Choroid plexus epithelial cell (primary cell): ENCODE measurements at regions not wholly inside any gene's neighbourhood (a gene's known extent, or its start where the extent isn't known, plus 50 kb on each side); places are given as distances from the start of the nearest gene placed in this dataset.
"Not testable (repeated sequence)": the region's sequence is repeated elsewhere in the genome, so short reads cannot be mapped to it uniquely, and the experiment has no call there.

Source experiments
- DNase-seq: peaks from one replicate; pipeline ENCODE4 v3.0.0-alpha.2; 2010; ENCODE audit warnings: low read depth
- H3K4me3 ChIP-seq: 2 replicates; pipeline ENCODE4 v1.5.1; 2011; ENCODE audit warnings: low read depth, mild to moderate bottlenecking, control low read depth, low read length, moderate library complexity
- TF ChIP-seq, protein P1 (sequence below): conservative IDR thresholded peaks from 2 replicates; pipeline ENCODE4 v1.5.1; 2011; ENCODE audit warnings: low read depth, mild to moderate bottlenecking, control low read depth, inconsistent platforms, low read length, moderate library complexity

DNA sequence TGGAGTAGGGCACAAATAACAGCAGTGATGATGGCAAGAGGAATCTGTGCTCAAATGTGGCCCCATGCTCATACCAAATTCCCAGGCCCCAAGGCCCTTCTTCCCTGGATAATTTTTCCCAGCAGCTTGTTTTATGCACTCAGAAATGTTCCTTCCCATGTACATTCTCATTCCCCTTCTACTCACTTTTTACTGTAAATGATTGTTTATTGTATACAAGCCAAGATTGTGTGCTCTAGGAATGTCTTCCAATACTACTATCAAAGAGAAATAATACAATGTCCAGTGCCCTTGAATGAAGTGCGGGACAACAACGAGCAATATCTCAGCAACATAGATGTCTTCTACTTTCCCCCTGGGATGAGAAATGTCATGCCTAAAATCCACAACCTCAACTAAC is 201.6 kb downstream of the ICOS start:
- no peak for DNase-seq
- H3K4me3 ChIP-seq: no peak overlapping the region
- TF ChIP-seq, protein P1, sequence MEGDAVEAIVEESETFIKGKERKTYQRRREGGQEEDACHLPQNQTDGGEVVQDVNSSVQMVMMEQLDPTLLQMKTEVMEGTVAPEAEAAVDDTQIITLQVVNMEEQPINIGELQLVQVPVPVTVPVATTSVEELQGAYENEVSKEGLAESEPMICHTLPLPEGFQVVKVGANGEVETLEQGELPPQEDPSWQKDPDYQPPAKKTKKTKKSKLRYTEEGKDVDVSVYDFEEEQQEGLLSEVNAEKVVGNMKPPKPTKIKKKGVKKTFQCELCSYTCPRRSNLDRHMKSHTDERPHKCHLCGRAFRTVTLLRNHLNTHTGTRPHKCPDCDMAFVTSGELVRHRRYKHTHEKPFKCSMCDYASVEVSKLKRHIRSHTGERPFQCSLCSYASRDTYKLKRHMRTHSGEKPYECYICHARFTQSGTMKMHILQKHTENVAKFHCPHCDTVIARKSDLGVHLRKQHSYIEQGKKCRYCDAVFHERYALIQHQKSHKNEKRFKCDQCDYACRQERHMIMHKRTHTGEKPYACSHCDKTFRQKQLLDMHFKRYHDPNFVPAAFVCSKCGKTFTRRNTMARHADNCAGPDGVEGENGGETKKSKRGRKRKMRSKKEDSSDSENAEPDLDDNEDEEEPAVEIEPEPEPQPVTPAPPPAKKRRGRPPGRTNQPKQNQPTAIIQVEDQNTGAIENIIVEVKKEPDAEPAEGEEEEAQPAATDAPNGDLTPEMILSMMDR: no peak

DNA sequence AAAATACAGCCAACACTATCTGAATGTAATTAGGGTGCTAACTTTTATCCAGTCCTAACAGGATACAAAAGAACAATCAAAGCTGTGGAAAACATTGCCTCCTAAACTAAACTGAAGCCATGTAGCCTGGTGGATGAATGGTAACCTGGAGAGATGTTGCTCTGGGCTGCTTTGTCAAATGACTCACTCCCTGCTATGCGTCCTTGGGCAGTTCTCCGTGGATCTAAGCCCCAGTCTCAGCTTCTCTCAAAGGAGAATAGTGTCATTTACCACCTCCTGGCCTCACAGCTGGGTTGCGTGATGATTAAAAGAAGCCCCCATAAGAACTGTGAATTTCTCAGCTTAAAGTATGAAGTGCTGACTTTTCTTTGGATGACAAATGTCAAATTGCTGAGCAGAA is 203.7 kb downstream of the ICOS start:
- no peak for DNase-seq
- TF ChIP-seq, protein P1: no peak
- H3K4me3 ChIP-seq: no peak overlapping the region

DNA sequence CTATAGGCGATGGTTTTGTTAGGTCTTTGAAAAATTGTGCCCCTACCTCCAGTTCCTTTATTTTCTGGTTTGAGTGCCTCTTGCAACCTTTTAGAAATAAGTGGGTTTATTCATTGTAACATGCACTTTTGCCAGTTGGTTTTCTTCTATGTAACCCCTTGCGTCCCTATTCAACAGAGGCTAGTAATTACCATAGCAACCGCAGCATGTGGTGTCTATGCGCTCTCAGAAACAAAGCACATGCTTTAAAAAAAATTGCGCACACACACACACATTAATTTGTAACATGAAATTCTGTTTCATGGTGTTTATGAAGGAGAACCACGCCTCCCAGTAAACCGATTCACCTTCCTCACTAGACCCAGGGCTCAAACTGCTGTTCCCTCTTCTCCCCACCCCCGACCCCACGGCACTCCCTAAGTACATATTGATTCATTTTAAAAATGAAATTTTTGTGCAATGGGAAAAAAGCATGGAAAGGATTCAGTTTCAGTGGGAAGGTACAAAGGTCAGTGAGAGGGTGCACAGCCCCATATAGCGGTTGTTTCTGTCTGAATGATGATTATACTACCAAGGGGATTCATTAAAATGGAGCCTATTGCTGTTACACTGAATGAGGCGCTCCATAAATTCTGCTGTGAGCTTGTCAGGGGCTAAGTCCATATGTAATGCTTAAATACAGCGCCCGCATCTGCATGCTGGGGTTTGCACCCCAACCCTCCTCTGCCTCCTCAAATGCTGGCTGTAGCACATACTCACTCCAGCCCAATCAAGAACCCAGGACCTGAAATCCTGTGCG is 206.9 kb downstream of the ICOS start:
- DNase-seq: no peak
- no peak overlapping the region for H3K4me3 ChIP-seq
- TF ChIP-seq, protein P1: no peak

DNA sequence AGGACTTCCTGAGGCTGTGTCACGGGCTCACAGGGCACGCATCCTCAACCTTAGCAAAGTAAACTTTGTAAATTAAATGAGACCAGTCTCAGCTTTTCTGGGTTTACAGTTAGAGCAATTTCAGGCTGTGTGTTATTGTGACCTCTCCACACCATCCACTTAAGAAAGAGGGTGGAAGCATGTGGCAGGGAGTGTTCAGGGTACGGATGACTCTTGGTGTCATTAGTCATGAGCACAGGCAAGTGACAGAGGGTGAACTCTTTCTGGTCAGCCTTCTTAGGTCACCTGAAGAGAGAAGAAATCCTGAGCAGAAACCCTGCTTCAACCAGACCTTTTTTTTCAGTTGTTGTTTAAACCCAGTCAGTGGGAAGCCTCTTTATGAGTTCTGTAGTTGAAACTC is 207.9 kb downstream of the ICOS start:
- DNase-seq: no peak
- TF ChIP-seq, protein P1: no peak
- no peak overlapping the region for H3K4me3 ChIP-seq

DNA sequence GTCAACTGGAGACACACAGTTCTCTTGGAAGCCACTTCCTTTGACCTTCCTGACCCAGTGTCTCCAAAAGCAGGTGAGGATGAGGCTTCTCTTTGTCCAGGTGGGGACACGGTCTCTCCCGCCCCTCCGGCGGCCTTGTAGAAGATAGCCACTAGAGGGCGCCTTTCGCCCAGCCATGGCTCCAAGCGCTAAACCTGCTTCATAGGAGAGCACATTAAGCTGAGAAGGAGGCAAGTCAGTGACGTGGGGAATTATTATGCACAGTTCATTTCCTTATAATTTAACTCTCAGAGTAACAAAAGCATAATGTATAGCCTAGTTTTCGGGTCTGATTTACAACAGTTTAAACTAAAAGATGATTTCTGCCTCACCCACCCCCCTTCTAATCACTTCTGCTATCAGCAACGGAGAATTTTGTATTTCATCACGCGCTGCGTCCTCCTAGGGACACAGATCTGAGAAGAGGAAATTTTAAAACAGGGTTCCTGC is 208.7 kb downstream of the ICOS start:
- peak overlapping the region; percentile 34 for H3K4me3 ChIP-seq
- DNase-seq: peak; percentile 83
- TF ChIP-seq, protein P1: peak; percentile 99

DNA sequence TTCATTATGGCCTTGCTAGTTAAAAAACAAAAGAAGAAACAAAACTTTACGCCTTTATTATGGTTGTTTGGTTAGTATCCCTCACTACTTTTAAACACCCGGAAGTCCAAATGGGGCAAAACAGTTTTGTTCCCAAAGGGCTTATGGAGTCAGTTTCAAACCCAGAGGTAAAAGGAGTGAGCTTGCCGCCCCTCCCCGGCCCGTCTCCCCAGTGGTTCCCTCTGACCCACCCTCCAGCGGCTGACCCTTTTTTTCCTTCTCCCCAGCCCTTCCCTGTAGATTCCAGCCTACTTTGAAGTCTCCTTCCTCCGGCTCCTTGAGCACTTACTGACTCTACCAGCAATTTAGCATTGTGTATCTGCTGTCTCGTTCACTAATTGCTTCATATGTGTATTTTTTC is 209.2 kb downstream of the ICOS start:
- no peak overlapping the region for H3K4me3 ChIP-seq
- TF ChIP-seq, protein P1: no peak
- DNase-seq: no peak

DNA sequence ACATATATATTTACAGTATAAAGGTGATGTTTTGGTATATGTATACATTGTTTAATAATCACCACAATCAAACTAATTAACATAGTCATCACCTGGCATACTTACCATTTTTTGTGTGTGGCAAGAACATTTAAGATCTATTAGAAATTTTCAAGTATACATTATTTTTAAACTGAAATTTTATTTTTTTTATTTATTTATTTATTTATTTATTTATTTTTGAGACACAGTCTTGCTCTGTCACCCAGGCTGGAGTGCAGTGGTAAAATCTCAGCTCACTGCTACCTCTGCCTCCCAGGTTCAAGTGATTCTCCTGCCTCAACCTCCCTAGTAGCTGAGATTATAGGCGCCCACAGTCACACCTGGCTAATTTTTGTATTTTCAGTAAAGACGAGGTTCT is 210.5 kb downstream of the ICOS start:
- not testable (repeated sequence) for DNase-seq

More for the DNA sequence above, 210.5 kb downstream of the ICOS start:
- H3K4me3 ChIP-seq: not testable (repeated sequence)
